RPMI7951 (cell line): ENCODE measurements at regions not wholly inside any gene's neighbourhood (a gene's known extent, or its start where the extent isn't known, plus 50 kb on each side); places are given as distances from the start of the nearest gene placed in this dataset.
A peak's percentile ranks its signal among the peaks of the same experiment; 100 is the strongest.
"Not testable (repeated sequence)": the region's sequence is repeated elsewhere in the genome, so short reads cannot be mapped to it uniquely, and the experiment has no call there.

Source experiments
- DNase-seq: peaks from one replicate; pipeline ENCODE4 v3.0.0-alpha.2; 2012; ENCODE audit warnings: low read depth

- DNase-seq: peak; percentile 37
Measured at GRCh38 chr11:29171360-29171950, 845.4 kb downstream of the KCNA4 start.

GRCh38 chr11:29166306-29166705 lies 850.5 kb downstream of the KCNA4 start:
- DNase-seq: no peak

GRCh38 chr11:29163231-29163630 lies 853.6 kb downstream of the KCNA4 start:
- no peak for DNase-seq

DNA sequence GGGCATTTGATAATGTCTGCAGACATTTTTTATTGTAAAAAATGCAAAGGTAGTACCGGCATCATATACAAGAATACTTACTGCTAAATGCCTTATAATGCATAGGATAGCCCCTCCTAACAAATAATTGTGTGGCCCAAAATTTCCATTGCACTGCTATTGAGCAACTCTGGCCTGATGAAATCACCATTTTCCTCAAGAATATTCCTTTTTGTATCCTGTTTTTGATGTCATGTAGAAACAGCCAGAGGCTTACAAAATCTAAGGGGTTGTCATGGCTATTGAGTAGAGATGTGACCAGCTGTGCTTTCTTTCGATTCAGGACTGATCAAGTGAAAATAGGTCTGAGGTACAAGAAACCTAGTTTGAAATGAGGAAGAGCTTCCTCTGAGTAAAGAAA lies 854.3 kb downstream of the KCNA4 start:
- peak; percentile 1 for DNase-seq

GRCh38 chr11:29161191-29161590 lies 855.6 kb downstream of the KCNA4 start:
- DNase-seq: peak; percentile 33

- DNase-seq: peak; percentile 62
Measured at GRCh38 chr11:29159552-29160465, 857.0 kb downstream of the KCNA4 start.

DNA sequence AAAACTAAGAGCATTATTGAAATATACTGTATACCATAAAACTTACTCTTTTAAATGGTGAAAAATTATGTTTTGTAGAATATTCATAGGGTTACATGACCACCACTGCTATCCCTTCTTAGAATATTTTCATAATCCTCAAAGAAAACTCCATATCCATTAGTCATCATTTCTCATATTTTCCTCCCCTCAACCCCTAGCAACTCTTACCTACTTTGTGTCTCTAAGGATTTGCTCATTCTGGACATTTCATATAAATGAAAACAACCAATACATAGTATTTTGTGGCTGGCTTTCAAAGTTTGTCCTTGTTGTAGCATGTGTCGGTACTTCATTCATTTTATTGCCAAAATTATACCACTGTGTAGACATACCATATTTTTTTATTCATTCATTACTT lies 863.8 kb downstream of the KCNA4 start:
- no peak for DNase-seq

DNA sequence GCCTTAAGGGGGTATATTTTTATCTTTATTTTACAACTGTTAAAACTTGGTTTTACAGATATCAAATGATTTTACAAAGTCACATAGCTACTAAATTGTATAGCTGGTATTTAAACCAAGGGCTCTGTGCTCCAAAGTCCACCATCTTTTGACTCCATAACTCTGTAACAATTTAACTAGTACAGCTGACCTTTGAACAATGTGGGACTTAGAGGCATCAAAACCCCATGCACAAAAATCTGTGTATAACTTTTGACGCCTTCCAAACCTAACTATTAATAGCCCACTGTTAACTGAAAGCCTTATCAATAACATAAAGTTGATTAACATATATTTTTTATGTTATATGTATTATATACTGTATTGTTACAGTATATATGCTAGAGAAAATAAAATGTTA lies 874.3 kb downstream of the KCNA4 start:
- DNase-seq: not testable (repeated sequence)

- peak; percentile 9 for DNase-seq
Measured at GRCh38 chr11:29135504-29135903, 881.3 kb downstream of the KCNA4 start.

GRCh38 chr11:29131055-29131454 lies 885.8 kb downstream of the KCNA4 start:
- DNase-seq: no peak

DNA sequence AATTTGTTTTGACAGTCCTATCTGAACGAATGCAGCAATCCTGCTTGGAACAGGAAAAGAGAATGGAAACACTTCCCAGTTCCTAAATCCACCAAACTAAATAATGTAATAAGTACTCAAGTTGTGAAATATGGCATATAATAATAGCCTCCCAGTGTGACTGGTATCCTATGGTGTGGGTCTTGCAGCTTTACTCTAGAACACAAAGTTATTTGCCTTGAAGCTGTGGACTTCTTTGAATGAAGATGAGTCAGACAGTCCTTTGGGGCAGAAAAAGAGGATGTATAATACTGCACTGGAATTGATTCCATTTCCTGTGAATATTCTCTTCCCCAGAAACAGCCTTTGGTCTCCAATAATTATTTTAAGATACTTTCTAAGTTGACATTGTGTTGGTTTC lies 887.0 kb downstream of the KCNA4 start:
- DNase-seq: peak; percentile 56

- DNase-seq: no peak
Measured at GRCh38 chr11:29127461-29127860, 889.4 kb downstream of the KCNA4 start.

GRCh38 chr11:29125606-29126005 lies 891.2 kb downstream of the KCNA4 start:
- no peak for DNase-seq

DNA sequence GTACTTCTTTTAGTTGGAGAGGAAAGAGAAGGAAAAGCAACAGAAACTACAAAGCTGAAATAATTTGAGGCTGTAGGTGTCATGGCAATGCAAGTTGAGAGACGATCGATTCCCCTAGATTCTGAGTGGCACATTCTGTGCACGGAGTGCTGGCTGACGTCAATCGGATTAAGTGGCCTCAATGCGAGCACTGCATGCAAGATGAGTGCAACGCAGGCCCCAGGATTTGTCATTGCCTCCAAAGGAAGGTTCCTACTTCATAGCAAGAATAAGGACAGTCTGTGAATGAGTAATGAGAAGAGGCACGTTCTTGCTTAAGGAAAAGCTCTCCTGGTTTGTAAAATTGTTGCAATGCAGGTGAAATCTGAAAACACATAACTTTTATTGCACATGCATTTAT lies 892.4 kb downstream of the KCNA4 start:
- DNase-seq: peak; percentile 2

DNA sequence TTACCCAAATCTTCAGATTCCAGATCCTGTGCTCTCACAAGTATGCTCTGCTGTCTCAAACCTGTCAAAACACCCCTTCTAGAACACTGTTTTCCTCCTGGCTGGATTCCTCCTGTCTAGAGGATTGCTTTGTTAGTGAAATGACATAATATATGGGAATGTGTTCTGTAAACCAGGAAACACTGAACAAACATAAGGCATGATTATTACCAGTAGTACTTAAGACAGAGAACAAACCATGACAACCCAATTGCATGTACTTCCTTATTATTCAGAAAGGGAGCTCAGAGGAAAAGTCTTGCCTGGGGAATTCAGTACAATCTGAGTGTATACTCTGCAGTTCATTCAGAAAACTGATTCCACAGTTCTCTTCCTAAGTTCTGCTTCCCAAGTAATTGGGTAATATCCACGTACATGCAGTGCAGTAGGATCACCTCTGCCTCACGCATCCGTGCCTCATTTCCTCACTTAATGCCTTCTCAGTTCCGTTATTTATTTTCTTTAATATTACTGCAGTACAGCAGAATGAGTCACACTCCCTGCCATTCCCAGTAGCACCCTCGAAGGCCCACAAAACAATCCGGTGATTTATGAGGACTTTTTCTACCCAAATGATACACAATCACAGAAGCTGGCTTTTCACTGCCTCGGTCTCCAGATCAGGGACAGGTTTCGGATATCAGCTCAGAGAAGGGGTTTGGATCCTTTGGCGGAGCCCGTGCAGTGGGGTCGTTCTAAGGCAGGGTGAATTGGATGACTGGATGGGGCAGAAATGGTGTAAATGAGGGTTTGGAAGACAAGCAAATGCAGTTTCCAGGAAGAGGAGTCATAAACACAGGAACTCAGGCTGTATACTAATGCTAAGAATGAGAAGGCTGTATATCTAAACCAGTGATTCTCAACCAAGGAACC lies 896.9 kb downstream of the KCNA4 start:
- DNase-seq: peak; percentile 71

DNA sequence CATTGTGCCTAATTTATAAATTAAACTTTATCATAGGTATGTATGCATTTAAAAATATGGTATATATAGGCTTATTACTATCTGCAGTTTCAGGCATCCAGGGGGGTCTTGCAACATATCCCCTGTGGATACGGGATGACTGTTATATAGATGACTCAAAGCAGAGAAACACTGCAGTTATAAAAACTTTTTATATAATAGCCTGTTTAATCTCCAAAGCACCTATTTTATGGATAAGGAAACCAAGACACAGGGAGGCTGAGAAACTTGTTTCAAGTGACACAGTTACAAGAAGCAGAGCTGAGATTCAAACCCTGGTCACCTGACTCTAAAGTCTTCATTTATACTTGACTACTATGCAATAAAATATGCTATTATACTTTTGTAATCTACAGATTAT lies 897.7 kb downstream of the KCNA4 start:
- no peak for DNase-seq

DNA sequence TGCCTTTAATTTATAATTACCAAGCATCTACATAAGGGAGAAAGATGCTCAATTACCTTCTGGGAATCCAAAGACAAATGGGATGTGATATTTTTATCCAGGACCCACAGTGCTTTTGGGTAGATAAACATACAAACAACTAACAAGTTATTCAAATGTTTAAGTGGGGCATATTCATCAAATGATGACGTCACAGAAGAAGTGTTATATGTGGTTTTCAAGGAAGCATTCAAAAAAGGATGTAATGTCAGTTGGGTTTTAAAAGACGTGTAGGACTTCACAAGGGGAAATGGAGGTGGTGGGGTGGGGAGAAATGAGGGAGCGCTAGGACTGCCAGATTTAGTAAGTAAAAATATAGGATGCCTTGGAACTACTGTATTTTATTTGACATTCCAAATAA lies 915.9 kb downstream of the KCNA4 start:
- no peak for DNase-seq

DNA sequence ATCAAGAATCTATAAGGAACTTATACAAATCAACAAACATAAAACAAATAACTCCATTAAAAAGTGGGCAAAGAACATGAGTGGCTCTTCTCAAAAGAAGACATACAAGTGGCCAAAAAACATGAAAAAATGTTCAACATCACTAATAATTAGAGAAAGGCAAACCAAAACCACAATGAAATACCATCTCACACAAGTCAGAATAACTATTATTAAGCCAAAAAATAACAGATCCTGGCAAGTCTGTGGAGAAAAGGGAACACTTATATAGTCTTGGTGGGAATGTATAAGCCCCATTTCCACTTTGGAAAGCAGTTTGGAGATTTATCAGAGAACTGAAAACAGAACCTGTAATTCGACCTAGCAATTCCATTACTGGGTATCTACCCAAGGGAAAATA lies 921.0 kb downstream of the KCNA4 start:
- DNase-seq: no peak

GRCh38 chr11:29093416-29094120 lies 923.3 kb downstream of the KCNA4 start:
- peak; percentile 1 for DNase-seq

- no peak for DNase-seq
Measured at GRCh38 chr11:29087200-29087812, 929.5 kb downstream of the KCNA4 start.

DNA sequence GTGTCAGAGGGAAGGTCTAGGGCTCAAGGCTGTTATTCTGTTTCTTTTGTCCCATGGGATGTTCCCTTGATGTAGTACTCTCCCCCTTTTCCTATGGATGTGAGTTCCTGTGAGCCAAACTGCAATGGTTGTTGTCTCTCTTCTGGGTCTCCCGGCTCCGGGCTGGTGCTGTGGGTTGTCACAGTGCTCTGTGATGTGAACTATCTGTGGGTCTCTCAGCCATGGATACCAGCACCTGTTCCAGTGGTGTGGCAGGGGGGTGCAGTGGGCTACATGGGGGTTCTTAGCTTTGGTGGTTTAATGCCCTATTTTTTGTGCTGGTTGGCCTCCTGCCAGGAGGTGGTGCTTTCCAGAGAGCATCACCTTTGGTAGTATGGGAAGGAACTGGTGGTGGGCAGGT lies 941.1 kb downstream of the KCNA4 start:
- no peak for DNase-seq
